Endodermal cell (in vitro differentiated cells): ENCODE measurements at regions not wholly inside any gene's neighbourhood (a gene's known extent, or its start where the extent isn't known, plus 50 kb on each side); places are given as distances from the start of the nearest gene placed in this dataset.

ENCODE experiments used
- DNase-seq: peaks from one replicate; pipeline ENCODE4 v3.0.0-alpha.2; 2017
- H3K27ac ChIP-seq: 2 replicates; pipeline ENCODE4 v1.5.1; 2013; ENCODE audit warnings: mild to moderate bottlenecking, low read depth, low read length, moderate library complexity
- H3K27me3 ChIP-seq: 2 replicates; pipeline ENCODE4 v1.6.1; 2013; ENCODE audit warnings: mild to moderate bottlenecking, low read length, moderate library complexity; ENCODE audit not compliant: insufficient read depth, control insufficient read depth, poor library complexity, severe bottlenecking
- H3K36me3 ChIP-seq: 2 replicates; pipeline ENCODE4 v1.7.0; 2013; ENCODE audit warnings: mild to moderate bottlenecking, low read length, moderate library complexity; ENCODE audit not compliant: control insufficient read depth, insufficient read depth
- H3K4me1 ChIP-seq: one replicate; pipeline ENCODE4 v1.7.0; 2013; ENCODE audit warnings: low read length; ENCODE audit not compliant: control insufficient read depth, insufficient read depth
- H3K4me3 ChIP-seq: 2 replicates; pipeline ENCODE4 v1.5.1; 2013; ENCODE audit warnings: mild to moderate bottlenecking, low read length, moderate library complexity
- H3K9ac ChIP-seq: 2 replicates; pipeline ENCODE4 v1.6.1; 2013; ENCODE audit warnings: mild to moderate bottlenecking, low read length, moderate library complexity; ENCODE audit not compliant: poor library complexity, severe bottlenecking; ENCODE audit errors: extremely low read depth
- H3K9me3 ChIP-seq: 2 replicates; pipeline ENCODE4 v1.6.1; 2013; ENCODE audit warnings: mild to moderate bottlenecking, low read length, moderate library complexity; ENCODE audit not compliant: control insufficient read depth
- H3K27ac Mint-ChIP-seq: 2 replicates; pipeline ENCODE4 v1.8.0; 2020; ENCODE audit warnings: mixed read lengths
- H3K27me3 Mint-ChIP-seq: 2 replicates; pipeline ENCODE4 v1.8.0; 2021; ENCODE audit warnings: mild to moderate bottlenecking, mixed read lengths; ENCODE audit not compliant: insufficient read depth
- H3K36me3 Mint-ChIP-seq: 2 replicates; pipeline ENCODE4 v1.8.0; 2020; ENCODE audit warnings: low read depth, mixed read lengths
- H3K4me1 Mint-ChIP-seq: 2 replicates; pipeline ENCODE4 v1.8.0; 2020; ENCODE audit warnings: mixed read lengths
- H3K4me3 Mint-ChIP-seq: 2 replicates; pipeline ENCODE4 v1.8.0; 2020; ENCODE audit warnings: mild to moderate bottlenecking, moderate library complexity, mixed read lengths
- H3K9me3 Mint-ChIP-seq: 2 replicates; pipeline ENCODE4 v1.8.0; 2020; ENCODE audit warnings: mild to moderate bottlenecking, mixed read lengths
- WGBS, 2 experiments: methylation state at CpG; one replicate each; pipeline versions ENCODE4 v1.1.5 to v1.1.7; 2013; ENCODE audit warnings: missing lambda C conversion rate in 2 of 2, mixed read lengths in 1 of 2; ENCODE audit not compliant: insufficient coverage in 1 of 2, insufficient read length in 1 of 2; 5-methylcytosine and 5-hydroxymethylcytosine counted together
- TF ChIP-seq, protein P1 (sequence below): fragments of 200-600 bp; sonication (generic); conservative IDR thresholded peaks from 2 replicates; pipeline ENCODE4 v1.5.0; 2021; ENCODE audit warnings: antibody characterized with exemption, mild to moderate bottlenecking

DNA sequence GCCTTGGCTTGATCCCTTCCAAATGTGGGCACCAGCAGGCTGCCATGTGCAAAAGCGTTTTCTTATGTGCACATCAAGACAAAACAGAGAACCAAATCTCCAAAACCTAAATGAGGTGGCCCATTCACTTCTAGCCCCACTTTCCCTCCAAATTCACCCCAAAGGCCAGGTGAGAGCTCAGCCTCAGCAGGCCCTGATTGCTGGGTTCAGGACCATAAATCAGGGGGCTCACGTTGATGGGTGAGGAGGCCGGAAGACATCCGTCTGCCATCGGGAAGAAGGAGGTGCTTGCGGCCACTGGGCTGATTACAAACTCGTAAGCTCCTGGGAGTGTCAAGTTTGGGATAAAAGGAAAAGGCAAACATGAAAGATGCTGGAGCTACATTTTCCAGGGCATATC lies 86.7 kb upstream of the CLDN14 start:
- WGBS, 2 experiments, result 94 to 98% methylated on average over 7 of the region's 7 CpGs
- no peak overlapping the region for H3K27ac ChIP-seq
- peaks cover 6% of the 10 kb centered on the region for H3K9me3 Mint-ChIP-seq
- no peaks in the 10 kb centered on the region for H3K36me3 ChIP-seq
- H3K9ac ChIP-seq, result no peak overlapping the region
- no peak overlapping the region for H3K4me3 ChIP-seq
- H3K4me3 Mint-ChIP-seq, result no peak overlapping the region
- H3K4me1 Mint-ChIP-seq, result no peaks in the 10 kb centered on the region
- peaks cover 10% of the 10 kb centered on the region for H3K9me3 ChIP-seq
- no peak overlapping the region for H3K27ac Mint-ChIP-seq
- H3K27me3 ChIP-seq, result no peaks in the 10 kb centered on the region
- no peak for DNase-seq
- peaks cover 5% of the 10 kb centered on the region for H3K27me3 Mint-ChIP-seq
- no peaks in the 10 kb centered on the region for H3K4me1 ChIP-seq
- TF ChIP-seq, protein P1, sequence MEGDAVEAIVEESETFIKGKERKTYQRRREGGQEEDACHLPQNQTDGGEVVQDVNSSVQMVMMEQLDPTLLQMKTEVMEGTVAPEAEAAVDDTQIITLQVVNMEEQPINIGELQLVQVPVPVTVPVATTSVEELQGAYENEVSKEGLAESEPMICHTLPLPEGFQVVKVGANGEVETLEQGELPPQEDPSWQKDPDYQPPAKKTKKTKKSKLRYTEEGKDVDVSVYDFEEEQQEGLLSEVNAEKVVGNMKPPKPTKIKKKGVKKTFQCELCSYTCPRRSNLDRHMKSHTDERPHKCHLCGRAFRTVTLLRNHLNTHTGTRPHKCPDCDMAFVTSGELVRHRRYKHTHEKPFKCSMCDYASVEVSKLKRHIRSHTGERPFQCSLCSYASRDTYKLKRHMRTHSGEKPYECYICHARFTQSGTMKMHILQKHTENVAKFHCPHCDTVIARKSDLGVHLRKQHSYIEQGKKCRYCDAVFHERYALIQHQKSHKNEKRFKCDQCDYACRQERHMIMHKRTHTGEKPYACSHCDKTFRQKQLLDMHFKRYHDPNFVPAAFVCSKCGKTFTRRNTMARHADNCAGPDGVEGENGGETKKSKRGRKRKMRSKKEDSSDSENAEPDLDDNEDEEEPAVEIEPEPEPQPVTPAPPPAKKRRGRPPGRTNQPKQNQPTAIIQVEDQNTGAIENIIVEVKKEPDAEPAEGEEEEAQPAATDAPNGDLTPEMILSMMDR, result no peak
- no peaks in the 10 kb centered on the region for H3K36me3 Mint-ChIP-seq

DNA sequence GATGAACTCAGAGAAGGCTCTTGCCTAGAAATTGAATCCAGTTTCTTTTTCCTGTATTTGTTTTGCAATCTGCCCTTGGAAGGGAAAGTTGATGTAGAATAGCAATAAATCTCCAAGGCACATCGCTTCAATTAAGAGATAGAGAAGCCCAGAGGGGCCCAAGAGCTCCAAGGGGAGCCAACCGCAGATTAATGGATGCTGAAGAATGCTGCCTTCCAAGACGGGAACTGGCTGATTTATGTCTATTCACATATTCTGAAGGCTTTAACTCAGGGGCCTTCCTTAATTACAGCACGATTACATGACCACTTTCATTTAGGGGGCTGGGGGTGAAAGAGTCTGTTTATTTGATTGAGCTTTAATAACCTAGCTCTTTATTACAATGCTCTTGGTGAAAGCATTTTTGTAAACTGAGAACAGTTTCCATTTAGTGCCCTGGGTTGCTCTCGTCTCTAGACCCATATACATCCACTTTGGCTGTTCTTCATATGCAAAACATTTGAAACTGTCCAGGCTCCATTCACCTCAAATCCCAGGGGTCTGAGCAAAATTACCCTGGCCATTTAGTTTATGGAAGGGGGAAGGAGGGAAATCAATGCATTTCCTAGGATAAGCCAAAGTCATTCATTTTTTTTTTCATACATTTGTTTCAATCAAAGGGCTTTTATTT lies 87.4 kb upstream of the CLDN14 start:
- Histone ChIP-seq H3K4me1 (no peaks in the 10 kb centered on the region), H3K9ac (no peak overlapping the region), H3K27me3 (no peaks in the 10 kb centered on the region), H3K27ac (no peak overlapping the region), H3K36me3 (no peaks in the 10 kb centered on the region), H3K4me3 (no peak overlapping the region), H3K9me3 (peaks cover 10% of the 10 kb centered on the region)
- WGBS, 2 experiments, result 91 to 95% methylated on average over 5 of the region's 5 CpGs
- peaks cover 6% of the 10 kb centered on the region for H3K9me3 Mint-ChIP-seq
- no peaks in the 10 kb centered on the region for H3K4me1 Mint-ChIP-seq
- DNase-seq, result no peak
- no peaks in the 10 kb centered on the region for H3K36me3 Mint-ChIP-seq
- TF ChIP-seq, protein P1, result no peak
- no peak overlapping the region for H3K27ac Mint-ChIP-seq
- peaks cover 5% of the 10 kb centered on the region for H3K27me3 Mint-ChIP-seq
- no peak overlapping the region for H3K4me3 Mint-ChIP-seq

DNA sequence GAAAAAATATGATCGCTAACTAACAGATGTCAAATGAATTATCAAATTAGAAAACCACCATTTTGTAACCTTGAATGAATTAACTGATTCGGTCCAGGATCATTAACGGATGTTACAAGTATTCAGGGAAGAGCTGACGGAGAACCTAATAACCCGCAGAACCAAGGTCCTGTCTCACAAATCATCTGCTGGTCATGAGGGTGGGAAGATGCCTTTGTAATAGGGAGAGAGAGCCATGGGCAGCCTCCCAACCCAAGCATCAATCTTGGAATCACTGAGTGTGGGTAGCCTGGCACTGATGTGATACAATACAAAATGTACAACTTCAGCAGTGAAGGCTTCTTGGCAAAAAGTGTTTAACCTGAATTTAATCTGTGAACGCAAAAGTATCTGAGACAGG lies 89.6 kb upstream of the CLDN14 start:
- Mint-ChIP-seq H3K4me3 (no peak overlapping the region), H3K27me3 (peaks cover 5% of the 10 kb centered on the region), H3K4me1 (no peaks in the 10 kb centered on the region), H3K36me3 (no peaks in the 10 kb centered on the region), H3K27ac (no peak overlapping the region), H3K9me3 (peaks cover 4% of the 10 kb centered on the region)
- no peak overlapping the region for H3K27ac ChIP-seq
- no peaks in the 10 kb centered on the region for H3K27me3 ChIP-seq
- peaks cover 9% of the 10 kb centered on the region for H3K9me3 ChIP-seq
- H3K36me3 ChIP-seq, result no peaks in the 10 kb centered on the region
- 94 to 95% methylated on average over 6 of the region's 6 CpGs for WGBS, 2 experiments
- no peak overlapping the region for H3K9ac ChIP-seq
- H3K4me1 ChIP-seq, result no peaks in the 10 kb centered on the region
- DNase-seq, result no peak
- TF ChIP-seq, protein P1, result no peak
- H3K4me3 ChIP-seq, result no peak overlapping the region
